ENCODE measurements at regions not wholly inside any gene's neighbourhood (a gene's known extent, or its start where the extent isn't known, plus 50 kb on each side); places are given as distances from the start of the nearest gene placed in this dataset.

DNA sequence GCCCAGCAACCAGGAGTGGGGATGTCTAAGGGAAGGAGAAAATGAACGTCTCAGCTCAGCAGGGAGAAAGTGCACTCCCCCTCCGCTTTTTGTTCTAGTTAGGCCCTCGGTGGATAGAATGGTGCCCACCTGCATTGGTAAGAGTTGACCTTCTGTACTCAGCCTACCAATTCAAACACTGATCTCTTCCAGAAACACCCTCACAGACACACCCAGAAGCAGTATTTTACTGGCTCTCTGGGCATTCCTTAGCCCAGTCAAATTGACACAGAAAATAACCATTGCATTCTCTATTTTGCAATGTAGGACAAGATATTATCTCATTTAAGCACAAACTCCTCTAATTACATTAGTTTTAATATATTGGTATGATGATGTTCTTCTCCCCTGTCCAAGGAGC lies 106.1 kb upstream of the C7orf33 start:
- Histone ChIP-seq H3K27ac (no peak overlapping the region), H3K4me3 (no peak overlapping the region), H3K9me3 (no peaks in the 10 kb centered on the region), H3K4me2 (no peak overlapping the region), H3K4me1 (no peaks in the 10 kb centered on the region)
- ATAC-seq (no peak), DNase-seq (ENCODE audit: low read depth in 1 of 2, low spot score in 1 of 2) (no peak), FAIRE-seq (no peak)
- WGBS (ENCODE audit: missing lambda C conversion rate): 56% methylated on average over 3 of the region's 3 CpGs
- ChIA-PET POLR2A (no interaction called here), CTCF (no interaction called here)
- no peak for TF ChIP-seq MAFK (IDR thresholded peaks at IDR 0.05; ENCODE audit: partially characterized antibody)
- TF ChIP-seq, protein P1, sequence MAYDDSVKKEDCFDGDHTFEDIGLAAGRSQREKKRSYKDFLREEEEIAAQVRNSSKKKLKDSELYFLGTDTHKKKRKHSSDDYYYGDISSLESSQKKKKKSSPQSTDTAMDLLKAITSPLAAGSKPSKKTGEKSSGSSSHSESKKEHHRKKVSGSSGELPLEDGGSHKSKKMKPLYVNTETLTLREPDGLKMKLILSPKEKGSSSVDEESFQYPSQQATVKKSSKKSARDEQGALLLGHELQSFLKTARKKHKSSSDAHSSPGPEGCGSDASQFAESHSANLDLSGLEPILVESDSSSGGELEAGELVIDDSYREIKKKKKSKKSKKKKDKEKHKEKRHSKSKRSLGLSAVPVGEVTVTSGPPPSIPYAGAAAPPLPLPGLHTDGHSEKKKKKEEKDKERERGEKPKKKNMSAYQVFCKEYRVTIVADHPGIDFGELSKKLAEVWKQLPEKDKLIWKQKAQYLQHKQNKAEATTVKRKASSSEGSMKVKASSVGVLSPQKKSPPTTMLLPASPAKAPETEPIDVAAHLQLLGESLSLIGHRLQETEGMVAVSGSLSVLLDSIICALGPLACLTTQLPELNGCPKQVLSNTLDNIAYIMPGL (CRISPR knock-in tag; IDR thresholded peaks at IDR 0.05; ENCODE audit: borderline replicate concordance): no peak
- TF ChIP-seq NPAS2 (CRISPR knock-in tag; IDR thresholded peaks at IDR 0.05; ENCODE audit: borderline replicate concordance): no peak
- TF ChIP-seq, protein P2, sequence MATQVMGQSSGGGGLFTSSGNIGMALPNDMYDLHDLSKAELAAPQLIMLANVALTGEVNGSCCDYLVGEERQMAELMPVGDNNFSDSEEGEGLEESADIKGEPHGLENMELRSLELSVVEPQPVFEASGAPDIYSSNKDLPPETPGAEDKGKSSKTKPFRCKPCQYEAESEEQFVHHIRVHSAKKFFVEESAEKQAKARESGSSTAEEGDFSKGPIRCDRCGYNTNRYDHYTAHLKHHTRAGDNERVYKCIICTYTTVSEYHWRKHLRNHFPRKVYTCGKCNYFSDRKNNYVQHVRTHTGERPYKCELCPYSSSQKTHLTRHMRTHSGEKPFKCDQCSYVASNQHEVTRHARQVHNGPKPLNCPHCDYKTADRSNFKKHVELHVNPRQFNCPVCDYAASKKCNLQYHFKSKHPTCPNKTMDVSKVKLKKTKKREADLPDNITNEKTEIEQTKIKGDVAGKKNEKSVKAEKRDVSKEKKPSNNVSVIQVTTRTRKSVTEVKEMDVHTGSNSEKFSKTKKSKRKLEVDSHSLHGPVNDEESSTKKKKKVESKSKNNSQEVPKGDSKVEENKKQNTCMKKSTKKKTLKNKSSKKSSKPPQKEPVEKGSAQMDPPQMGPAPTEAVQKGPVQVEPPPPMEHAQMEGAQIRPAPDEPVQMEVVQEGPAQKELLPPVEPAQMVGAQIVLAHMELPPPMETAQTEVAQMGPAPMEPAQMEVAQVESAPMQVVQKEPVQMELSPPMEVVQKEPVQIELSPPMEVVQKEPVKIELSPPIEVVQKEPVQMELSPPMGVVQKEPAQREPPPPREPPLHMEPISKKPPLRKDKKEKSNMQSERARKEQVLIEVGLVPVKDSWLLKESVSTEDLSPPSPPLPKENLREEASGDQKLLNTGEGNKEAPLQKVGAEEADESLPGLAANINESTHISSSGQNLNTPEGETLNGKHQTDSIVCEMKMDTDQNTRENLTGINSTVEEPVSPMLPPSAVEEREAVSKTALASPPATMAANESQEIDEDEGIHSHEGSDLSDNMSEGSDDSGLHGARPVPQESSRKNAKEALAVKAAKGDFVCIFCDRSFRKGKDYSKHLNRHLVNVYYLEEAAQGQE (IDR thresholded peaks at IDR 0.05): no peak
- no peak for TF ChIP-seq EHF (CRISPR knock-in tag; IDR thresholded peaks at IDR 0.05)

DNA sequence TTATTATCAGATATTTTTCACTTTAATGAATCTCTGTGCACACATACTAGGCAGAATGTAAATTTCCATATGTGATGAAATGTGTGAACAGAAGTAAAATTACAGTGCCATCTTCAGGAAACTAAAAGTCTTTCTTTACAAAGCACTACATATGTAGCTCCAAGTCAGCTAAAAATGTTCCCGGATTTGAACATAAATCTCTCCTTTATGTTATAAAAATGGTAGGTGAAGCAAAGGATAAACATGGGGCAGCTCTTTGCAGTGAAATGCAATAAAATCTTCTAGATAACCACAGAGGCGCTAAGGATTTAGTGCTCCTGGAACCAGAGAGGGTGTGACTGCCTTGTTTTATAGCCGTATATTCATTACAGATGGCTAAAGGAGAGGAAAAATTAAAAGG lies 104.9 kb upstream of the C7orf33 start:
- no peak overlapping the region for H3K27ac ChIP-seq
- ChIA-PET CTCF (interaction anchor here (0.9 to 3.3 kb wide), 3 partner anchors 17 to 478 kb away, joined by 3 to 8 read pairs (median 4); no protein-coding TSS in a partner anchor), POLR2A (no interaction called here)
- ATAC-seq (peak; percentile 28 to 43; a peak in 2 of 6 replicates), FAIRE-seq (no peak), DNase-seq (ENCODE audit: low read depth in 1 of 2, low spot score in 1 of 2) (no peak)
- H3K4me3 ChIP-seq: no peak overlapping the region
- H3K4me2 ChIP-seq: no peak overlapping the region
- WGBS (ENCODE audit: missing lambda C conversion rate): 39% methylated on average over 3 of the region's 3 CpGs
- TF ChIP-seq SMC3 (IDR thresholded peaks at IDR 0.05) (peak; percentile 28; the same call in 2 of the 3 replicates), RAD21 (conservative IDR thresholded peaks at IDR 0.05 in 1 of 2, IDR thresholded peaks at IDR 0.05 in 1 of 2) (peak in 1 of 2 experiments; percentile 49; a peak in 2 of 5 replicates), FOXS1 (CRISPR knock-in tag; IDR thresholded peaks at IDR 0.05) (no peak)
- TF ChIP-seq, protein P3, sequence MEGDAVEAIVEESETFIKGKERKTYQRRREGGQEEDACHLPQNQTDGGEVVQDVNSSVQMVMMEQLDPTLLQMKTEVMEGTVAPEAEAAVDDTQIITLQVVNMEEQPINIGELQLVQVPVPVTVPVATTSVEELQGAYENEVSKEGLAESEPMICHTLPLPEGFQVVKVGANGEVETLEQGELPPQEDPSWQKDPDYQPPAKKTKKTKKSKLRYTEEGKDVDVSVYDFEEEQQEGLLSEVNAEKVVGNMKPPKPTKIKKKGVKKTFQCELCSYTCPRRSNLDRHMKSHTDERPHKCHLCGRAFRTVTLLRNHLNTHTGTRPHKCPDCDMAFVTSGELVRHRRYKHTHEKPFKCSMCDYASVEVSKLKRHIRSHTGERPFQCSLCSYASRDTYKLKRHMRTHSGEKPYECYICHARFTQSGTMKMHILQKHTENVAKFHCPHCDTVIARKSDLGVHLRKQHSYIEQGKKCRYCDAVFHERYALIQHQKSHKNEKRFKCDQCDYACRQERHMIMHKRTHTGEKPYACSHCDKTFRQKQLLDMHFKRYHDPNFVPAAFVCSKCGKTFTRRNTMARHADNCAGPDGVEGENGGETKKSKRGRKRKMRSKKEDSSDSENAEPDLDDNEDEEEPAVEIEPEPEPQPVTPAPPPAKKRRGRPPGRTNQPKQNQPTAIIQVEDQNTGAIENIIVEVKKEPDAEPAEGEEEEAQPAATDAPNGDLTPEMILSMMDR (IDR thresholded peaks at IDR 0.05): peak; percentile 24; the same call in 2 of the 3 replicates
- H3K9me3 ChIP-seq: no peaks in the 10 kb centered on the region
- no peaks in the 10 kb centered on the region for H3K4me1 ChIP-seq

DNA sequence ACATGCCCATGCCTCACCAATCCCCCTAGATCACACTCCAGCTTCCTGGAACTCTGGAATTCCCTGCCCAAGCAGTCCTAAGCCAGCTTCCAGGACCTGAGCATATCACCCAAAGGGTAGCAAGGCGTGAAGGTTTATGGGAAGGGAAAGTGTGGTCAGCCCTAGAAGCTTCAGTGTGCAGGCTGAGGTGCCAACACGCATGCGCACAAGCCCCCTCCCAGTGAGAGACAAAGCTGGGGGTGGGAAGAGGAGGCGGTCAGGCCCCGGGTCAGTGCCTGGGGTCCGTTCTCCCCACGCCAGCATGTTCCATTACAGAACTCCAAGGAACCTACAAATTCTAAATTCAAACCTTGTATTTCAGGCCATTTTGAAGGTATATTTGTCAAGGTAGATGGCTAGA lies 103.6 kb upstream of the C7orf33 start:
- H3K4me3 ChIP-seq: no peak overlapping the region
- TF ChIP-seq CEBPB (IDR thresholded peaks at IDR 0.05) (no peak), SREBF2 (IDR thresholded peaks at IDR 0.05) (no peak), NFE2L2 (conservative IDR thresholded peaks at IDR 0.05; ENCODE audit: low read length) (no peak)
- no peak overlapping the region for H3K27ac ChIP-seq
- ChIA-PET POLR2A (no interaction called here), CTCF (interaction anchor here (0.7 to 3.3 kb wide), 4 partner anchors 15 to 477 kb away, joined by 3 to 8 read pairs (median 3); no protein-coding TSS in a partner anchor)
- H3K4me2 ChIP-seq: no peak overlapping the region
- H3K4me1 ChIP-seq: no peaks in the 10 kb centered on the region
- no peak for DNase-seq (ENCODE audit: low read depth in 1 of 2, low spot score in 1 of 2)
- FAIRE-seq: no peak
- no peaks in the 10 kb centered on the region for H3K9me3 ChIP-seq
- ATAC-seq: no peak
- 77% methylated on average over 7 of the region's 7 CpGs for WGBS (ENCODE audit: missing lambda C conversion rate)
